ENCODE measurements at regions not wholly inside any gene's neighbourhood (a gene's known extent, or its start where the extent isn't known, plus 50 kb on each side); places are given as distances from the start of the nearest gene placed in this dataset.

GRCh38 chr6:2565499-2565898 is 185.2 kb downstream of the MYLK4 start:
- H3K9me3 ChIP-seq = no peaks in the 10 kb centered on the region
- 52 to 72% methylated on average over 5 of the region's 5 CpGs for WGBS, 2 donors

GRCh38 chr6:2563635-2564034 is 187.1 kb downstream of the MYLK4 start:
- Histone ChIP-seq H3K27me3 (no peaks in the 10 kb centered on the region), H3K4me3 (no peak overlapping the region), H3K27ac (no peak overlapping the region), H3K9me3 (no peaks in the 10 kb centered on the region), H3K4me1 (no peaks in the 10 kb centered on the region), H3K36me3 (no peaks in the 10 kb centered on the region)
- TF ChIP-seq CTCF (IDR thresholded peaks at IDR 0.05) (no peak), POLR2A (IDR thresholded peaks at IDR 0.05) (no peak)
- DNase-seq = no peak
- intact Hi-C loops (cut with DNase I) = no loop called here
- 32 to 39% methylated on average over 6 of the region's 6 CpGs for WGBS, 2 donors

More at GRCh38 chr6:2565499-2565898, 185.2 kb downstream of the MYLK4 start:
- Histone ChIP-seq H3K27ac (no peak overlapping the region), H3K36me3 (no peaks in the 10 kb centered on the region), H3K4me1 (no peaks in the 10 kb centered on the region), H3K27me3 (no peaks in the 10 kb centered on the region), H3K4me3 (no peak overlapping the region)
- DNase-seq = no peak
- TF ChIP-seq POLR2A (IDR thresholded peaks at IDR 0.05) (no peak), CTCF (IDR thresholded peaks at IDR 0.05) (no peak)
- intact Hi-C loops (cut with DNase I) = no loop called here

- intact Hi-C loops (cut with DNase I) = no loop called here
- no peak for DNase-seq
- TF ChIP-seq CTCF (IDR thresholded peaks at IDR 0.05) (no peak), POLR2A (IDR thresholded peaks at IDR 0.05) (no peak)
- 60 to 78% methylated on average over 4 of the region's 4 CpGs for WGBS, 2 donors
- Histone ChIP-seq H3K36me3 (no peaks in the 10 kb centered on the region), H3K27ac (no peak overlapping the region), H3K4me1 (no peaks in the 10 kb centered on the region), H3K27me3 (no peaks in the 10 kb centered on the region), H3K9me3 (no peaks in the 10 kb centered on the region), H3K4me3 (no peak overlapping the region)
Measured at GRCh38 chr6:2562721-2563451, 187.8 kb downstream of the MYLK4 start.

- no peaks in the 10 kb centered on the region for H3K27me3 ChIP-seq
- DNase-seq = no peak
- intact Hi-C loops (cut with DNase I) = no loop called here
- H3K36me3 ChIP-seq = no peaks in the 10 kb centered on the region
- no peaks in the 10 kb centered on the region for H3K9me3 ChIP-seq
- no peak overlapping the region for H3K27ac ChIP-seq
- WGBS, 2 donors = 81 to 86% methylated on average over 12 of the region's 12 CpGs
- TF ChIP-seq POLR2A (IDR thresholded peaks at IDR 0.05) (no peak), CTCF (IDR thresholded peaks at IDR 0.05) (no peak)
- no peak overlapping the region for H3K4me3 ChIP-seq
- no peaks in the 10 kb centered on the region for H3K4me1 ChIP-seq
Measured at GRCh38 chr6:2560917-2561698, 189.6 kb downstream of the MYLK4 start.

GRCh38 chr6:2560140-2560818 is 190.4 kb downstream of the MYLK4 start:
- Histone ChIP-seq H3K27ac (no peak overlapping the region), H3K27me3 (no peaks in the 10 kb centered on the region), H3K4me1 (peaks cover 0 to under 1% (median 0%) of the 10 kb centered on the region in 3 donors), H3K4me3 (no peak overlapping the region), H3K36me3 (no peaks in the 10 kb centered on the region), H3K9me3 (no peaks in the 10 kb centered on the region)
- DNase-seq = no peak
- no peak for TF ChIP-seq POLR2A (IDR thresholded peaks at IDR 0.05)
- TF ChIP-seq CTCF (IDR thresholded peaks at IDR 0.05) = no peak
- 78 to 86% methylated on average over 7 of the region's 8 CpGs for WGBS, 2 donors
- intact Hi-C loops (cut with DNase I) = no loop called here
